CD14-positive monocyte (primary cell): ENCODE measurements at regions not wholly inside any gene's neighbourhood (a gene's known extent, or its start where the extent isn't known, plus 50 kb on each side); places are given as distances from the start of the nearest gene placed in this dataset. TPM values are rescaled to one million over a fixed set of nuclear protein-coding genes. Genes with fewer than 3 reads are reported as not detected.

Experiments
- DNase-seq, 3 donors: peaks; one replicate each; pipeline ENCODE4 v3.0.0-alpha.2; 2011 to 2022
- H2AFZ ChIP-seq: 2 replicates; pipeline ENCODE4 v1.6.0; 2012; ENCODE audit warnings: mild to moderate bottlenecking, low read depth, low read length, inconsistent platforms; ENCODE audit not compliant: insufficient read depth, poor library complexity, severe bottlenecking
- H3K27ac ChIP-seq, 2 donors: 1 replicate in 1 of 2; 2 replicates in 1 of 2; pipeline ENCODE4 v1.5.1; 2012 to 2013; ENCODE audit warnings: low read length in 2 of 2, control low read depth in 1 of 2, inconsistent platforms in 1 of 2, low read depth in 1 of 2, mild to moderate bottlenecking in 1 of 2
- H3K27me3 ChIP-seq, 2 donors: one replicate each; pipeline versions ENCODE4 v1.6.0 to v1.6.1; 2011 to 2013; ENCODE audit warnings: low read length in 2 of 2; ENCODE audit not compliant: control insufficient read depth in 2 of 2, insufficient read depth in 2 of 2
- H3K36me3 ChIP-seq, 2 donors: replicated peaks in 1 of 2; 1 replicate in 1 of 2; 2 replicates in 1 of 2; pipeline versions ENCODE4 v1.5.1 to v1.6.1; 2012 to 2013; ENCODE audit warnings: low read length in 2 of 2, control low read depth in 1 of 2, inconsistent platforms in 1 of 2, mild to moderate bottlenecking in 1 of 2; ENCODE audit not compliant: insufficient read depth in 2 of 2, control insufficient read depth in 1 of 2
- H3K4me1 ChIP-seq, 2 donors: 1 replicate in 1 of 2; 2 replicates in 1 of 2; pipeline versions ENCODE4 v1.5.1 to v1.6.1; 2012 to 2013; ENCODE audit warnings: low read length in 2 of 2, control low read depth in 1 of 2, inconsistent platforms in 1 of 2, mild to moderate bottlenecking in 1 of 2, moderate library complexity in 1 of 2; ENCODE audit not compliant: insufficient read depth in 2 of 2, control insufficient read depth in 1 of 2
- H3K4me2 ChIP-seq: replicated peaks from 2 replicates; pipeline ENCODE3; 2012; ENCODE audit warnings: low read length, moderate library complexity, mild to moderate bottlenecking; ENCODE audit not compliant: poor library complexity, severe bottlenecking; ENCODE audit errors: extremely low read depth
- H3K4me3 ChIP-seq, 3 experiments: fragments of 200-600 bp in 1 of 3; sonication (generic) in 1 of 3; replicated peaks in 1 of 3; 1 replicate in 2 of 3; 2 replicates in 1 of 3; pipeline ENCODE4 v1.5.1; 2011 to 2013; ENCODE audit warnings: low read length in 3 of 3, mild to moderate bottlenecking in 3 of 3, control low read depth in 2 of 3, low read depth in 2 of 3, inconsistent platforms in 1 of 3, moderate library complexity in 1 of 3
- H3K79me2 ChIP-seq: 2 replicates; pipeline ENCODE4 v1.6.0; 2012; ENCODE audit warnings: mild to moderate bottlenecking, control low read depth, inconsistent platforms, low read length, moderate library complexity; ENCODE audit not compliant: insufficient read depth
- H3K9ac ChIP-seq: 2 replicates; pipeline ENCODE4 v1.6.0; 2017; ENCODE audit warnings: low read length, mild to moderate bottlenecking; ENCODE audit not compliant: insufficient read depth, poor library complexity, severe bottlenecking
- H3K9me3 ChIP-seq, 2 donors: replicated peaks in 1 of 2; 1 replicate in 1 of 2; 2 replicates in 1 of 2; pipeline versions ENCODE4 v1.5.1 to v1.6.1; 2012 to 2013; ENCODE audit warnings: low read length in 2 of 2, control low read depth in 1 of 2; ENCODE audit not compliant: control insufficient read depth in 1 of 2, insufficient read depth in 1 of 2
- H4K20me1 ChIP-seq: 2 replicates; pipeline ENCODE4 v1.6.0; 2012; ENCODE audit warnings: mild to moderate bottlenecking, low read length, control low read depth, moderate library complexity; ENCODE audit not compliant: insufficient read depth
- H3K27ac Mint-ChIP-seq, 7 donors: one replicate each; pipeline ENCODE4 v1.8.0; 2020; ENCODE audit warnings: mild to moderate bottlenecking in 7 of 7, mixed read lengths in 7 of 7, moderate library complexity in 6 of 7, inconsistent platforms in 2 of 7
- H3K27me3 Mint-ChIP-seq, 3 donors: one replicate each; pipeline ENCODE4 v1.8.0; 2021 to 2022; ENCODE audit warnings: low read depth in 3 of 3, mild to moderate bottlenecking in 3 of 3, mixed read lengths in 3 of 3, moderate library complexity in 3 of 3, inconsistent platforms in 1 of 3
- H3K36me3 Mint-ChIP-seq, 2 donors: one replicate each; pipeline ENCODE4 v1.8.0; 2020; ENCODE audit warnings: mixed read lengths in 2 of 2, inconsistent platforms in 1 of 2, mild to moderate bottlenecking in 1 of 2
- H3K4me1 Mint-ChIP-seq: one replicate; pipeline ENCODE4 v1.8.0; 2020; ENCODE audit warnings: mild to moderate bottlenecking, mixed read lengths
- H3K4me3 Mint-ChIP-seq, 2 donors: one replicate each; pipeline ENCODE4 v1.8.0; 2020; ENCODE audit warnings: mild to moderate bottlenecking in 2 of 2, mixed read lengths in 2 of 2, moderate library complexity in 1 of 2
- H3K9me3 Mint-ChIP-seq, 7 donors: one replicate each; pipeline ENCODE4 v1.8.0; 2020 to 2022; ENCODE audit warnings: mixed read lengths in 7 of 7, mild to moderate bottlenecking in 6 of 7, moderate library complexity in 6 of 7, inconsistent platforms in 2 of 7
- CTCF ChIP-seq: fragments of 200-600 bp; IDR thresholded peaks from one replicate; pipeline ENCODE4 v1.8.0; 2022; ENCODE audit warnings: antibody characterized with exemption, mild to moderate bottlenecking
- WGBS: methylation state at CpG from one replicate; pipeline ENCODE4 v1.1.5; 2013; ENCODE audit warnings: missing lambda C conversion rate; ENCODE audit not compliant: insufficient coverage; 5-methylcytosine and 5-hydroxymethylcytosine counted together
- intact Hi-C, 2 donors: fragments of 100-400 bp; cut with micrococcal nuclease; formaldehyde crosslinking; loops; one replicate each; pipeline versions ENCODE4 v1.15.0 to v1.15.1; 2023
- small RNA-seq: library from RNA; depleted of rRNA; stranded (forward); fragments of <200 nt; gene quantifications from one replicate; pipeline ENCODE3, GENCODE V24; 2012; ENCODE audit warnings: low read depth; ENCODE audit not compliant: insufficient read length

DNA sequence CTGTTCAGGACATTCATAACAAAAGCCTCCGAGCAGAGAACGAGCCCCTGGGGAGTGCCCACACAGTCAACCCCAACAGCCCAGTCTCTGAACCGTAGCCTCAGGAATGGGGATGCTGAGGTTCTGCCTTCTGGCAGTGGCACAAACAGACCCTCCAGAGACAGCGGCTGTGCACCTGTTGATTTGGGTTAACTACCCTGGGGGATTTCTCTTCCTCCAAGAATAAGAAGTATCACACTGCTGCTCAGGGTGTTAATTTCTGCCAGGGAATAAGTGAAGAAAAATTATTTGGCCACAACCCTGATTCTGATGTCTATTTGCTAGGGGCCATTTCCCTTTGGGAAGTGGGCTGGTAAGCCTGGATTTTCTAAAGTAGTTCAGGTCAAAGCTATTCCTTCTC is 51.0 kb upstream of the PIRT start:
- Mint-ChIP-seq H3K27me3 (peaks cover 0 to 3% (median 2%) of the 10 kb centered on the region in 3 donors), H3K27ac (no peak overlapping the region), H3K36me3 (no peaks in the 10 kb centered on the region), H3K9me3 (peaks cover 0 to 3% (median 0%) of the 10 kb centered on the region in 7 donors), H3K4me1 (no peaks in the 10 kb centered on the region), H3K4me3 (no peak overlapping the region)
- WGBS, result 10% methylated on average over 2 of the region's 4 CpGs
- DNase-seq, result no peak
- Histone ChIP-seq H3K9ac (no peak overlapping the region), H3K27me3 (no peaks in the 10 kb centered on the region), H3K27ac (no peak overlapping the region), H4K20me1 (no peaks in the 10 kb centered on the region), H3K36me3 (no peaks in the 10 kb centered on the region), H3K9me3 (no peaks in the 10 kb centered on the region), H2AFZ (no peak overlapping the region), H3K4me2 (no peak overlapping the region), H3K79me2 (no peaks in the 10 kb centered on the region), H3K4me3 (no peak overlapping the region), H3K4me1 (no peaks in the 10 kb centered on the region)
- no peak for TF ChIP-seq CTCF
- intact Hi-C loops, result no loop called here

Small RNAs in the stretch of these regions (small RNA-seq; reads per million reads assigned to genes)
- not detected for gene RN7SL601P
